WTC11 (cell line): ENCODE measurements at regions not wholly inside any gene's neighbourhood (a gene's known extent, or its start where the extent isn't known, plus 50 kb on each side); places are given as distances from the start of the nearest gene placed in this dataset.

Source experiments
- ATAC-seq: fragments of 200-7000 bp; cut with Tn5 transposase; 2 replicates; pipeline ENCODE4 v1.10.0; 2021; ENCODE audit warnings: mild to moderate bottlenecking, moderate library complexity
- CTCF ChIA-PET: fragments of 300-600 bp; sonication (Branson Sonifier 250); formaldehyde crosslinking; loops from one replicate; lab custom pipeline; 2021; ENCODE audit warnings: antibody characterized with exemption; lab: Charles Lee
- POLR2A ChIA-PET: fragments of 350-600 bp; sonication (Branson Sonifier 250); formaldehyde crosslinking; loops from one replicate; lab custom pipeline; 2021; ENCODE audit warnings: antibody characterized with exemption; lab: Charles Lee
- DNase-seq: peaks from one replicate; pipeline ENCODE4 v3.0.0; 2021; ENCODE audit warnings: low spot score
- H3K27ac Mint-ChIP-seq: 2 replicates; pipeline ENCODE4 v1.8.0; 2021; ENCODE audit warnings: mixed read lengths
- H3K27me3 Mint-ChIP-seq: 2 replicates; pipeline ENCODE4 v1.8.0; 2021; ENCODE audit warnings: low read depth, mild to moderate bottlenecking, moderate library complexity, mixed read lengths
- H3K36me3 Mint-ChIP-seq: 2 replicates; pipeline ENCODE4 v1.8.0; 2021; ENCODE audit warnings: mixed read lengths
- H3K4me1 Mint-ChIP-seq: 2 replicates; pipeline ENCODE4 v1.8.0; 2022; ENCODE audit warnings: mixed read lengths
- H3K4me3 Mint-ChIP-seq: 2 replicates; pipeline ENCODE4 v1.8.0; 2021; ENCODE audit warnings: mild to moderate bottlenecking, moderate library complexity, mixed read lengths
- H3K9me3 Mint-ChIP-seq: 2 replicates; pipeline ENCODE4 v1.8.0; 2021; ENCODE audit warnings: mixed read lengths
- AR ChIP-seq: fragments of 250-450 bp; sonication (Bioruptor Pico); IDR thresholded peaks from 2 replicates; pipeline ENCODE4 v1.9.0; 2021; ENCODE audit warnings: mild to moderate bottlenecking
- E2F1 ChIP-seq: sonication (generic); formaldehyde crosslinking; IDR thresholded peaks from 2 replicates; pipeline ENCODE4 v1.8.0; 2022; ENCODE audit warnings: mild to moderate bottlenecking, missing genetic modification reagents
- ETV6 ChIP-seq: sonication (generic); formaldehyde crosslinking; IDR thresholded peaks from 2 replicates; pipeline ENCODE4 v1.8.1; 2022; ENCODE audit warnings: mild to moderate bottlenecking, missing genetic modification reagents
- GRHL2 ChIP-seq: fragments of 250-450 bp; sonication (Bioruptor Pico); IDR thresholded peaks from 2 replicates; pipeline ENCODE4 v1.8.0; 2022; ENCODE audit warnings: mild to moderate bottlenecking, moderate library complexity; ENCODE audit not compliant: insufficient replicate concordance, severe bottlenecking
- HMGA2 ChIP-seq: fragments of 250-450 bp; sonication (Bioruptor Pico); IDR thresholded peaks from 2 replicates; pipeline ENCODE4 v1.4.0; 2021; ENCODE audit warnings: mild to moderate bottlenecking, moderate library complexity
- HMGXB4 ChIP-seq: sonication (generic); formaldehyde crosslinking; IDR thresholded peaks from 2 replicates; pipeline ENCODE4 v1.8.1; 2023; ENCODE audit warnings: mild to moderate bottlenecking, moderate library complexity, missing genetic modification reagents
- IRF2 ChIP-seq: sonication (generic); formaldehyde crosslinking; IDR thresholded peaks from 2 replicates; pipeline ENCODE4 v1.8.0; 2022; ENCODE audit warnings: low read depth, missing genetic modification reagents, borderline replicate concordance
- SMAD3 ChIP-seq: sonication (generic); formaldehyde crosslinking; IDR thresholded peaks from 2 replicates; pipeline ENCODE4 v1.8.0; 2022; ENCODE audit warnings: missing genetic modification reagents, mild to moderate bottlenecking, borderline replicate concordance
- SP1 ChIP-seq: sonication (generic); formaldehyde crosslinking; conservative IDR thresholded peaks from 2 replicates; pipeline ENCODE4 v1.8.1; 2022; ENCODE audit warnings: missing genetic modification reagents
- STAT6 ChIP-seq: sonication (generic); formaldehyde crosslinking; conservative IDR thresholded peaks from 2 replicates; pipeline ENCODE4 v1.8.1; 2023; ENCODE audit warnings: mild to moderate bottlenecking, low read depth, missing genetic modification reagents, moderate library complexity
- ZBTB21 ChIP-seq: sonication (generic); formaldehyde crosslinking; IDR thresholded peaks from 2 replicates; pipeline ENCODE4 v1.8.1; 2023; ENCODE audit warnings: mild to moderate bottlenecking, missing genetic modification reagents, borderline replicate concordance
- ZNF121 ChIP-seq: sonication (generic); formaldehyde crosslinking; IDR thresholded peaks from 2 replicates; pipeline ENCODE4 v1.8.0; 2023; ENCODE audit warnings: missing genetic modification reagents
- ZNF219 ChIP-seq: sonication (generic); formaldehyde crosslinking; IDR thresholded peaks from 2 replicates; pipeline ENCODE4 v1.8.0; 2023; ENCODE audit warnings: missing genetic modification reagents, mild to moderate bottlenecking, borderline replicate concordance
- ZNF263 ChIP-seq: sonication (generic); formaldehyde crosslinking; IDR thresholded peaks from 2 replicates; pipeline ENCODE4 v1.8.1; 2022; ENCODE audit warnings: low read depth, mild to moderate bottlenecking, moderate library complexity, missing genetic modification reagents
- ZNF281 ChIP-seq: sonication (generic); formaldehyde crosslinking; IDR thresholded peaks from 2 replicates; pipeline ENCODE4 v1.8.0; 2023; ENCODE audit warnings: mild to moderate bottlenecking, missing genetic modification reagents
- ZNF532 ChIP-seq: fragments of 250-450 bp; sonication (Bioruptor Pico); IDR thresholded peaks from 2 replicates; pipeline ENCODE4 v1.9.0; 2021; ENCODE audit warnings: mild to moderate bottlenecking, borderline replicate concordance

GRCh38 chr14:106803379-106803778 is 1277.0 kb downstream of the TMEM121 start:
- no peak for ATAC-seq
- no peak overlapping the region for H3K4me3 Mint-ChIP-seq
- TF ChIP-seq ZNF263 (CRISPR knock-in tag) (no peak), SP1 (CRISPR knock-in tag) (no peak), SMAD3 (CRISPR knock-in tag) (no peak), ZBTB21 (CRISPR knock-in tag) (no peak), STAT6 (CRISPR knock-in tag) (no peak), E2F1 (CRISPR knock-in tag) (no peak), ZNF532 (CRISPR knock-in tag) (no peak), ETV6 (CRISPR knock-in tag) (no peak), IRF2 (CRISPR knock-in tag) (no peak)
- peaks cover 77% of the 10 kb centered on the region for H3K36me3 Mint-ChIP-seq
- H3K27ac Mint-ChIP-seq: no peak overlapping the region
- ChIA-PET POLR2A (no interaction called here), CTCF (no interaction called here)
- peaks cover 84% of the 10 kb centered on the region for H3K9me3 Mint-ChIP-seq
- no peaks in the 10 kb centered on the region for H3K4me1 Mint-ChIP-seq
- peaks cover 5% of the 10 kb centered on the region for H3K27me3 Mint-ChIP-seq
- no peak for DNase-seq

GRCh38 chr14:106807493-106807892 is 1281.1 kb downstream of the TMEM121 start:
- DNase-seq (no peak), ATAC-seq (no peak)
- H3K4me1 Mint-ChIP-seq: no peaks in the 10 kb centered on the region
- ChIA-PET CTCF (no interaction called here), POLR2A (no interaction called here)
- H3K9me3 Mint-ChIP-seq: peaks cover 85% of the 10 kb centered on the region
- no peak overlapping the region for H3K4me3 Mint-ChIP-seq
- H3K36me3 Mint-ChIP-seq: peaks cover 84% of the 10 kb centered on the region
- H3K27me3 Mint-ChIP-seq: peaks cover 17% of the 10 kb centered on the region
- H3K27ac Mint-ChIP-seq: no peak overlapping the region
- TF ChIP-seq ZNF121 (CRISPR knock-in tag): no peak
- TF ChIP-seq ZNF281 (CRISPR knock-in tag): no peak
- no peak for TF ChIP-seq AR (CRISPR knock-in tag)
- TF ChIP-seq GRHL2 (CRISPR knock-in tag): no peak
- TF ChIP-seq ZNF219 (CRISPR knock-in tag): no peak
- TF ChIP-seq HMGXB4: no peak
- no peak for TF ChIP-seq STAT6 (CRISPR knock-in tag)
- TF ChIP-seq HMGA2: no peak
